Left lobe of liver (tissue), 2 donors: ENCODE measurements at regions not wholly inside any gene's neighbourhood (a gene's known extent, or its start where the extent isn't known, plus 50 kb on each side); places are given as distances from the start of the nearest gene placed in this dataset.
A peak's percentile ranks its signal among the peaks of the same experiment; 100 is the strongest.
"Not testable (repeated sequence)": the region's sequence is repeated elsewhere in the genome, so short reads cannot be mapped to it uniquely, and the experiment has no call there.

Experiments used
- ATAC-seq: fragments of 200-7000 bp; cut with Tn5 transposase; one replicate; pipeline ENCODE4 v1.9.1; 2020; ENCODE audit warnings: mild to moderate bottlenecking, moderate library complexity
- DNase-seq: peaks from one replicate; pipeline ENCODE4 v3.0.0-alpha.2; 2020; ENCODE audit warnings: low spot score
- donor health status: DM: no; HTN: no; CAD: no; lungs with moderate emphysema.
- donor health status: DM: no; HTN: yes; CAD: no.

DNA sequence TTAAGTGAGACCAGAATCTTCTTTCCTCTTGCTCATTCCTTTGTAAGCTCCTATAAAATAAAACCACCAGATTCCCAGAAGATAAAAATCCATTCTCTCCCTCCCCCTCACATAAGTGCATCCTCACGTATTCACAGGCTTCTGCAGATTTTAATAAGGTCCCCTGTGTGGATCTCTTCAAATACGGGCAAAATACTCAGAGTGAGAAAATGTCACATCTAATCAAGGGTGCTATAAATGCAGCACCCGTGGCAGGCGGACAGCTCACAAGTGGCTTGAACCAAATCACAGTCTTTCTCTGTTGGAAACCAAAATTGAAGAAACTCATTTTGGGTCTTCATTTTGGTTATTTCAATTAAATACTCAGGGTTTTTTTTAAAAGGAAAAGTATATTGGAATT is 212.9 kb upstream of the CMC1 start:
- DNase-seq: no peak
- ATAC-seq: no peak

DNA sequence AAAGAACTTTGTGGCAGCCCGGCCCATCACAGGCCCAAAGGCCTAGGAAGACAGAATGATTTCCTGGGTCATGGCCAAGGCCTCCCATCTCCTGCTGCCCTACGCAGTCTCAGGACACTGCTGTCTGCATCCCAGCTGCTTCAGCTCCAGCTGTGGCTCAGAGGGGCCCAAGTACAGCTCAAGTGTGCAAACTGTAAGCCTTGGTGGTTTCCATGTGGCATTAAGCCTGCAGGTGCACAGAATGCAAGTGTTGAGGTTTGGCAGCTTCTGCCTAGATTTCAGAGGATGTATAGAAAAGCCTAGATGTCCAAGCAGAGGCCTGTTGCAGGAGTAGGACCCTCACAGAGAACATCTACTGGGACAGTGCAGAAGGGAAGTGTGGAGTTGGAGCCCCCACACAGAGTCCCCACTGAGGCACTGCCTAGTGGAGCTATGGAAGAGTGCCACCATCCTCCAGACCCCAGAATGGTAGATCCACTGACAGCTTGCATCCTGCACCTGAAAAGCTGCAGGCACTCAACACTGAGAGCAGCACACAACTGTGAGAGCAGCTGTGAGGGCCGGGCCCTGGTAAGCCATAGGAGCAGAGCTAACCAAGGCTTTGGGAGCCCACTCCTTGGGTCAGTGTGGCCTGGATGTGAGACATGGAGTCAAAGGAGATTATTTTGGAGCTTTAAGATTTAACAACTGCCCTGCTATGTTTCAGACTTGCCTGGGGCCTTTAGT is 208.2 kb upstream of the CMC1 start:
- DNase-seq (no peak), ATAC-seq (no peak)

DNA sequence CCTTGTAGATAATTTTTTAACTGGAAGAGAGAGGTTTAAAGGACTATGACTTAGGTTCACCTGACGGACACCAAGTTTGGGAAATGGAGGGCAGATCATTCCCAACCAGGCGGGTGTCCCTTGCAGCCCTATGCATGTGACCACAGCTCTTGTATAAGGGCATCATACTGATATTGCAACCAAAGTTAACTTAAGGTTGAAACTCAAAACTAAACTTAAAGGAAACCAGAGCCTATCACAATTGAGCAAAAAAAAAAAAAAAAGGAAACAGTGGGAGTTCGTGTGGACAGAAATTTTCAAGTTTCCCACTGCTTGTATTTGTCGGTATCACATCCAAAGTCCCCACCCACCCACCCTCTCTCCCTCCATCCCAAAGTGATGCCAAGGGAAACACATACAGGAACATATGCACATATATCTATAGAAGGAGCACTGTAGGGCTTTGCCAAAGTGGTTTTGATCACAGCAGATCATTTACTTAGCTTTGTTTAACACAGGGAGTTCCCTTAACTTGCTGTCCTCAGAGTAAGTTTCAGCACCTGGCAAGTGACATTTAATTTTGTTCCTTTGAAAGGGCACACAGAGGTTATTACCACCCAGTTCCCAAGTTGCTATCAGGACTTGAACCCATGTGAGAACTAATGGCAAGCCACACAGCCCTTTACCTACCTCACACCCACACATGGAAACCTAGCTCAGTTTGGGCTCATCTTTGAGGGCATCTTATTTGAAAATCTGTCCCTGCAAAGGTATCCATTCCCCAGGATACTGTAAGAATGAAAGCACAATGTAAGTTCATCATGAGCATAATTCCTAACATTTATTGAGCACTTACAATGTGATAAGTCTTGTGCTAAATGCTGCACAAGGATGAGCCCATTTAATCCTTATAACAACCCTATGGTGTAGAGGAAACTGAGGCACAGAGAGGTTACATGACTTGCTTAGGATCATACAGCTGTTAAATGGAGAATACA is 204.5 kb upstream of the CMC1 start:
- DNase-seq (no peak), ATAC-seq (no peak)

DNA sequence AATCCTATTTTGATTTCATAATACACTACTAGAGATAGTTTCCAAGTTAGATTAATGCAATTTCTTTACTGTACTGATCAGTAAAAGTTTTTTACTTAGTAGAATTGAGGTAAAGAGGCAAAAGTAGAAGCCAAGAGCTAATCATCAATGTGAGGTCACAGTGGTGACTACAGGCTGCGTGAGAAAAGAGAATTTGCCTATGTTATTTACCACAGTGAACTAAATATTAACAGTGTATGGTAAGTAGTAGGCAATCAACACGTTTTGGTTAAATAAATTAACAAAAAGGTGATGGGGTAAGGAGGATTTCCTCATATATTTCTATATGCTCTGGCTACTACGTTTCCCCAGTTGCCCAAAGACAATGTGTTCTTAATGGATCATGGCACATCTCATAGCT is 202.2 kb upstream of the CMC1 start:
- ATAC-seq: no peak
- DNase-seq: no peak

DNA sequence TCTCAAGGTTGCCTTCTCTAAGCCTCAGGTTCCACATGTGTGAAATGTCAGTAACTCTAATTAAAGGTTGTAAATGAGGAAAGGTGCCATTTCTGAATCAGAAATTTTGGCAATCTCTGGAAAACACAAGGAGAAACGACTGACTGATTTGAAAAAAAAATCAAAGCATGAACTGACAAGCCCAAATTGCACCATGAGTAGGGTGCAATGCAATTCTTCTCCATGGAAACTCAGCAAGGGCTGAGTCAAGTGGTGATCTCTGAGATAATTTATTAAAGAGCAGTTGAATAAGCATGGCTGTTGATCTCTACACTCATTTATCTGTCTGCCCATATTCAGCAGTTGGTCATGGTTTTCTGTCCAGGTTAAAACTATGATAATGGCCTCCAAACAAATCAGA is 201.6 kb upstream of the CMC1 start:
- no peak for ATAC-seq
- no peak for DNase-seq

DNA sequence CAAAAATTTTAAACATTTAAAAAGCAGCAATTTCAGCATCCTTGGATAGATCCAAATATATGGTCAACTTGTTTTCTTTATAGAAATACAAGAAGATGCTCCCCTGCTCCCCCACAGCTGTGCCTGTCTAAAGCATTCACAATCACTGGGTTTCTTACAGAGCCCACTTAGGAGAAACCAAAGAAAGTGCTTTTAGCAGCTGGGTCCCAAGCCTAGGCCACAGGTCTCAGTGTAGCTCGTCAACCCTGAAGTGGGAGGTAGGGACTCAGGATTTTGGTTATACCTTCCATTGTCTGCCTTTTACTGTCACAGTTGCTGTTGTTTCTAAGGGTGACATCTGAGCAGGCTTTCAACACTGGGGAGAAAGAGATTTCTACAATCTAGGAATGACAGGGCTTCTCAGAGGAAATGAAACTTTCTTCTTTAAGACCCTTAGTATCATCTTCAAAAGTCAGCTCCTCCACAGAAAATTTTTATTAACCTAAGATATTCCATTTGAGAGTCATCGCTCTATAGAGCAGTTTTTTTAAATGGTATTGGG is 199.3 kb upstream of the CMC1 start:
- DNase-seq (no peak), ATAC-seq (no peak)

DNA sequence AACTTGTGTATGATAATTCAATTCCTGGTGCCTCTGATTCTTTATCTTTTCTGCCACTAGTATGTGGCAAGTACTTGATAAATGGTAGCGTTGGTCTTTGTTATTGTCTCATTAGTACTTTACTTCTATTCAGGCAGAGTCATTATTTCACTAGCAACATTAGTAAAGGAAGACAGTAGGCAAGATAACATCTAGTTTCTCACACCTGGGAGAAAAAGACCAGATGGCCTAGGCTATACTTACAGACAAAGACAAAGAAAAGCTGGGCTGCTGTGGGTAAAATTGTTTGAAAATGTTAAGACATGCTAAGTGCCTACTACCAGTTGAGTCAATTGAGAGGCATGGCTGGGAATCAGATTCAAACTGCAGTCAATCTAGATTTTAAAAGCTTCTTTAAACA is 198.7 kb upstream of the CMC1 start:
- ATAC-seq (no peak), DNase-seq (no peak)

DNA sequence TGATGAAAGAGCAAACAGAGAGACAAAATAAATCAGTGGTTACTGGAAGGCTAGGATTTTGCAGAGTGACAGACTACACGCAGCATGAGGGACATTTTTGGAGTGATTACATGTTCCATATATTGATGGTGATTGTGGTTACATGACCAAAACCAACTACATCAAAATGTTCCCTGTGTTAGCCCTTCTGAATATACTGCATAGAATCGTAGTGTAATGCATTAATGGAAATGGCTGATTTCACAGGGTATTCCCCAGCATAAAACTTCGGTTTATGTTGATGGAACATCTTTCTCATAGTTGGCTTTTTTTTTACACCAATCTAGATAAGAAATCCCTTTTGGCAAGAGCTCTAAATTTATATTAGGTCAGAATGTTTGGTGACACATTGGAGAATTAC is 191.3 kb upstream of the CMC1 start:
- DNase-seq (no peak), ATAC-seq (no peak)

DNA sequence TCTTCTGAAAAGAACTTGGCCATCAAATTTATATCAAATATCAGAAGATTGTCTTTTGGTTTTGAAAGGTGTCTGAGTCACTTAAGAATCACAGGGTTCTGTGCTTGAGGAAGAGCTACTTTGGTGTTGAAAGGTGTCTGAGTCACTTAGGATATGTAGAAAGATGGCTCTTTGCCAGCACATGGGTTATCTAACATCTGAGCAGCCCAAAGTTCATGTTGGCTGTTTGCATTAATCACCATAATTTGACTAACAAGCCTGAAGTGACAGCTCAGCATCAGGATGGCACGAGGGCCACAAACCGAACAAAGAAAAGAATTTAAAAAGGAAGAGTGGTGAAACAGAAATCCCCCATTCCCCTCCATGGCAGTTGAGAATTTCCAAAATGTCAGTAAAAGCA is 190.5 kb upstream of the CMC1 start:
- ATAC-seq: no peak
- DNase-seq: no peak

DNA sequence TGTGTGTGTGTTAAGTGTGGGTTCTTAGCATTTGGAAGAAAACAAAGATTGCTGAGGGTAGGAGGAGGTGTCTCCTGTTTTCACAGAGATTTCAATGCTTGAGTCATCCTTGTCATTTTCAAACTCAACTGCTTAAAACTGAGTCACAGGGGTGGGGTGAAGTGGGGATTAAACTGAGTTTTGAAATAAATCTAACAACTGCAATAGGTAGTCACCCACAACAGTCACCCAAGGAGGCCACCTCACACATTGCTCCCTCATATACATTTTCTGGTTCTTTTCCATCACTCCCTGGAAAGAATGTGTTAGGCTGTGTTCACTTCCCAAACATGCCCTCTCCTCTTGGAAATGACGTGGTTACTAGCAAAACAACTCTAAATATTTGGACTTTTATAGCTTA is 187.7 kb upstream of the CMC1 start:
- no peak for DNase-seq
- no peak for ATAC-seq

DNA sequence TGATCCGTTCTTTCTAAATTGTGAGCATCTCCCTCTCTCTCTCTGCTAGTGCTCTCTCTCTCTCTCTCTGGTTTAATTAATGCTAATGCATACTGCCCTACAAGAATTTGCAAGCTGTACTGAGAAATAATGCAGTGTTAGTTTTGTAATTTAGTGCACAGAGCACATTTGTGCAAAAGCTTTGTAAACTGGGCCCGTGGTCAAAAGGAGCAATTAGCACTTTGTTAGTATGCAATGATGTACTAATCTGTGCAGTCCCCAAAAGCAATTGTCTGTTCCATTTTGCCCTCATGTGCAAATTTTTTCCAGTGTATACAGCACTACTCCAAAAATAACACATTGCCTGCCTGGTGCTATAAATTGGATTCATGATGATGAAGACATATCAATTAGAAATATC is 184.6 kb upstream of the CMC1 start:
- no peak for ATAC-seq

DNA sequence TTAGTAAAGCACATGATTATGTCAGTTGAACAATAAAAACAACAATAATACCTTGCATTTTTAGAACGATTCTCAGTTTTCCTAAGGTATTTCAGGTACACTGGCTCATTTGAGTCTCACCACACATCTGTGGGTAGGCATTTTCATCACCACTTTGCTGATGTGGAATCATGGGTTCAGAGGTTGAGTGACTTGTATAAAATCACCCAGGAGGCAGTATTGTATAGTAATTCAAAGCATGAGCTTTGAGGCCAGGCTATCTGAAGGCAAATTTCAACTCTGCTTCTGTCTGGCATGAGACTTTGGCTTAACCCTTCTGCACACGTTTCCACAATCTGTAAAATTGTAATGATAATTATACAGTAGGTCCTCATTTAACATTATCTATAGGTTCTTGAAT is 183.9 kb upstream of the CMC1 start:
- ATAC-seq: no peak
- no peak for DNase-seq

More for the DNA sequence above, 184.6 kb upstream of the CMC1 start:
- DNase-seq: no peak

DNA sequence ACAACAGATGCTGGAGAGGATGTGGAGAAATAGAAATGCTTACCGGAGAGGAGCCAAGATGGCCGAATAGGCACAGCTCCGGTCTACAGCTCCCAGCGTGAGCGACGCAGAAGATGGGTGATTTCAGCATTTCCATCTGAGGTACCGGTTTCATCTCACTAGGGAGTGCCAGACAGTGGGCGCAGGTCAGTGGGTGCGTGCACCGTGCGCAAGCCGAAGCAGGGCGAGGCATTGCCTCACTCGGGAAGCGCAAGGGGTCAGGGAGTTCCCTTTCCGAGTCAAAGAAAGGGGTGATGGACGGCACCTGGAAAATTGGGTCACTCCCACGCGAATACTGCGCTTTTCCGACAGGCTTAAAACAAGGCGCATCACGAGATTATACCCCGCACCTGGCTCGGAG is 182.2 kb upstream of the CMC1 start:
- not testable (repeated sequence) for ATAC-seq, DNase-seq

DNA sequence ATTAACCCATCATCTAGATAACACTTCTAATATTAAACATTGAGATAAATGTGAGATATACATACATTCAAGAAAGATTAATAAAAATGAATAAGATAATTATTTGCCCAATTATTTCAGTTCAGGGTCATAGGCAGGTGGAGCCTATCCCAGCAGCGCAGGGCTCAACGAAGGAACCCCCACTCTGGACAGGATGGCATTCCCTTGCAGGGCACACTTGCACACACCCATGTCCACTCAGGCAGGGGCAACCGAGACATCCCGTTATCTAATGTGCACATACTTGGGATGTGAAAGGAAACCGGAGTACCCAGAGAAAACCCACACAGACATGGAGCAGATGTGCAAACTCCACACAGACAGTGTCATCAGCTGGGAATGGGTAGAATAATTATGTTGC is 175.4 kb upstream of the CMC1 start:
- DNase-seq (no peak), ATAC-seq (no peak)

DNA sequence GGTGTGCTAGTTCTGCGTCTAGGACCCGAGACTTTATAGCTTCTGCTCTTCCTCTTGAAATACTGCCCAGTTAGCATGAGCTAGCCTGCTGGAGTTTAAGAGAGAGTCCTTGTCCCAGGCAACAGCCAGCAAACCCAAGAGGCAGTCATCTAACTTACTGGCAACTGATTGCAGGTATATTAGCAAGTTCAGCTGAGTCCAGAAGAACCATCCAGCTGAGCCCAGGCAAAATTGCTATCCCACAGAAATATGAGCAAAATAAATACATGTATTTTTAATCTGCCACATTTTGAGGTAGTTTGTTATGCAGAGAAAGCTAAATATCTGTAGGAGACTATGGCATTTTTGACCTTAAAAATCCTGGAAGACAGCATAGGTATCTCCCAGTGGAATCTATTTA is 174.4 kb upstream of the CMC1 start:
- ATAC-seq (no peak), DNase-seq (no peak)

DNA sequence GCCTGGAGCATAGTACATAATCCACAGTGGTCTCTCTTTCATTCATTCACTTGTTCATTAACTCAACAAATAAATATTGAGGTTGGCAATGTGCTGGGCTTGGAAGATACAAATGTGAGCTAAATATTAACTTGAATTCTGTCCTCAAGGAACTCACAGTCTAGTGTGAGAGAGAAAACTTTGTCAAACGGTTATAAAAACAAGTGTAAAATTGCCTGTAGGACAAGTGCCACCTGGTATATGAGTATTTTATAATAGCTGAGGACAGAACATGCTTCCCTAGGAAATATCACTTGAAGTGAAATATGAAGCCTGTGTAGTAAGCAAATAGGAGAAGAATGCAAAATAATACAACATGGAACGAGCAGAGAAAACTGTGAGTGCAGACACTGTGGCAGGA is 173.1 kb upstream of the CMC1 start:
- no peak for DNase-seq

DNA sequence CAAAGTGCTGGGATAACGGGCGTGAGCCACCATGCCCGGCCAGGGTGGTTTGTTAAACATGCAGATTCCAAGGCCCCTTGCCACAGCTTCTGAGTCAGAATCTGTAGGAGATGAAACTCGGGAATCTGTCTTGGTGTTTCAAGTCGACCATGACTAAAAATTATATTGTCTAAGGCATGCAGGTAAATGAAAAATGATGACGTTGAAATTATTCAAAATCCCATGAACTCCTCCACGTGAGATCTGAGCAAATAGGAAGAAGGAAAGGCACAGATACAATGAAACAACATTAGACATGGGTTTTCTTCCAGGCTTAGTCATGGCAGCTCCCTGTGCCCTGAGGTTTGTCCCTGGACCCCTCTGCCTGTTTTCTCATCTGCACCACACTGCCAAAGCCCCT is 172.0 kb upstream of the CMC1 start:
- ATAC-seq (no peak), DNase-seq (no peak)

More for the DNA sequence above, 173.1 kb upstream of the CMC1 start:
- no peak for ATAC-seq

DNA sequence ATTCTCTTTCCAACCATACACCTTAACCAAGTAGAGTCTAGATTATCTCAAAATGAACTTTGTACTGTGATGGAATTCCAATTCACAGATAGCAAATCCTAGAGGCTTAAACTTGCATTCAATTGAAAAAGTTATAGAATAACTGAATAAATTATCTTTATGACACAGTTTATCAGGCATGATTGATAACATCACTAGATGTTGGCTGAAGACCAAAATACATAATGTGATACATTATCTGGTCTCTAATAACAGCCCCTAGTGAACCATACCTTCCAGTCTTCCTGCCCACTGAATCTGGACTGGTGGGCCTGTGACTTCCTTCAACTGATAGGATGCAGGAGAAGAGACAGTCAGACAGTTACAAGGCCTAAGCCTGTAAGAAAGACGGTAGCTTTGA is 165.2 kb upstream of the CMC1 start:
- ATAC-seq: no peak
- DNase-seq: no peak

DNA sequence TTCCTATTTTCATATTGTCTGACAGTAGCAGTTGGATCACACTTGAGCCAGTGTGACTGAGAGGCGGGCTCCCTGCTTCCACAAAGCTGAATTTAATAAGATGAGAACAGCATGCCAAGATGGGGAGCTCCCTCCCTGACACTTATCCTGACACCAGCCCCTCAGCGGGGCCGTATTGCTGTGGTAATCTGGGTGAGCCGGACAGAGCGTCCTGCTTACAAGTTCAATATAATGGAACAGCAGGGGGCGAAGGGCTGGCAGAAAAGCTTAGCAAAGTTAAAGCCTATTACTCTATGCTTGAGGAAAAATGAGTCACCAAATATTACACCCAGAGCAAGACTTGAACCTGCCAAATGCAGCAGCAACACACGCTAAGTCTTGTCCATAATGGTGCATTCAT is 163.8 kb upstream of the CMC1 start:
- ATAC-seq (peak; percentile 38), DNase-seq (no peak)

DNA sequence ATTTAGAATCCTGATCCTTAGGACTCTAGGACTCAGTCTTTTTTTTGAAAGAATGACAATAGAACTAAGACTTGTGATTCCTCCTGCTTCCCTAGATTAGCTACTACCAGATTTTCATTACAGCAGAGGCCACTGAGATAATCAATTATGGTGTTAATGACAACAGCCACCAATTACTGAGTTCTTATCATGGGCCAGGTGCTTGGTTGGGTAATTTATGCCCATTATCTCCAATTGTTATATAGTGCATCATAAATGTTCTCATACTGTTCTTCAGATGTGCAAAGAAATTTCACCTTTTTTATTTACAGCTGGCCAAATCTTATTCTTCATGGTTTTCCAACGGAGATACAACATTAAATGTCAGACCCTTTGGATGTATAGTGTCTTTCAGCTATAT is 162.9 kb upstream of the CMC1 start:
- DNase-seq (no peak), ATAC-seq (no peak)

DNA sequence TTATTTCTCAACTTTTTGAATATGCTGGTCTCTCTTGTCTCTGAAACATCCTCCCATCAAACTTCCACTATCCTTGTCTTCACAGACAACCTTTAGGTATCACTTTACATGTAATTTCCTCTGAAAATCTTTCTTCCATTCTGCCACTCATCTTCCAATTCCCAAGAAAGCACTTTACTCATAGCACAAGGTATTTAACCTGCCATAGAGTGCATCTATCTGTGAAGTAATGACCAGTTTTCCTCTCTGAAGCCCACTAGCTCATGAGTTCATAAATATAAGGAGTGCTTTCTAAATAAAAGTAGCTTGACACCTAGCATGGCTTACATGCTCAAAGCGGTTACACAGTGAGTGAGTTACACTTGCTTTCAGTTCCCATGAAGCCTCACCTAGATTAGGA is 160.7 kb upstream of the CMC1 start:
- no peak for ATAC-seq

DNA sequence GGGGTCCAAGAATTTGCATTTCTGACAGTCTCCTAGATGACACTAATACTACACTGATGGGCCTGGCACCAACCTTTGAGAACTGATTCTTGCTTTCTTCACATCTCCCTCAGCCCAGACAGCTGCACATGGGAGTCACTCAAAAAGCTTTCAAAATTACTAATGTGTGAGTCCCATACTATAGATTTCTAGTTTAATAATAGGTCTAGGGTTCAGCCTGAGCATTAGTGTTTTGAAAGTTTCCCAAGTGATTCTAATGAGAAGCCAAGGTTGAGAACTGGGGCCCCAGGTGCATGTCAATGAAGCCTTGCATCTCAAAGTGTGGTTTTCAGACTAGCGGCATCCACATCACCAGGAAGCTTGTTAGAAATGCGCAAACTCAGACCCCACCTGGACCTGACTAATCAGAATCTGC is 159.9 kb upstream of the CMC1 start:
- ATAC-seq (no peak), DNase-seq (no peak)

More for the DNA sequence above, 160.7 kb upstream of the CMC1 start:
- no peak for DNase-seq
